Keratinocyte (primary cell): ENCODE measurements at regions not wholly inside any gene's neighbourhood (a gene's known extent, or its start where the extent isn't known, plus 50 kb on each side); places are given as distances from the start of the nearest gene placed in this dataset.

Experiments used
- DNase-seq: peaks from one replicate; pipeline ENCODE4 v3.0.0-alpha.2; 2011; ENCODE audit warnings: low read depth, missing footprints, low spot score
- FAIRE-seq: peaks from 2 replicates; lab custom pipeline; 2011; peaks lifted over from hg19 to GRCh38; lab: Jason Lieb, UNC
- H2AFZ ChIP-seq: 2 replicates; pipeline ENCODE4 v1.6.0; 2012; ENCODE audit warnings: low read length, control low read depth, inconsistent platforms; ENCODE audit not compliant: control insufficient read depth
- H3K27ac ChIP-seq: 2 replicates; pipeline ENCODE4 v1.5.1; 2011; ENCODE audit warnings: low read length; ENCODE audit not compliant: control insufficient read depth, insufficient read depth
- H3K27me3 ChIP-seq: 3 replicates; pipeline ENCODE4 v1.6.0; 2011; ENCODE audit warnings: low read length; ENCODE audit not compliant: control insufficient read depth, insufficient read depth; ENCODE audit errors: extremely low read depth
- H3K36me3 ChIP-seq, 2 experiments: 2 replicates in 1 of 2; 3 replicates in 1 of 2; pipeline ENCODE4 v1.5.1; 2011; ENCODE audit warnings: low read length in 2 of 2, mild to moderate bottlenecking in 1 of 2; ENCODE audit not compliant: control insufficient read depth in 2 of 2, insufficient read depth in 2 of 2; ENCODE audit errors: extremely low read depth in 1 of 2
- H3K4me1 ChIP-seq: 3 replicates; pipeline ENCODE4 v1.5.1; 2011; ENCODE audit warnings: low read length; ENCODE audit not compliant: control insufficient read depth, insufficient read depth; ENCODE audit errors: extremely low read depth
- H3K4me2 ChIP-seq: 3 replicates; pipeline ENCODE4 v1.6.0; 2011; ENCODE audit warnings: low read depth, low read length; ENCODE audit not compliant: control insufficient read depth, insufficient read depth; ENCODE audit errors: extremely low read depth
- H3K4me3 ChIP-seq, 3 experiments: fragments of 200-600 bp in 1 of 3; sonication (generic) in 1 of 3; 2 replicates in 2 of 3; 3 replicates in 1 of 3; pipeline ENCODE4 v1.5.1; 2011 to 2016; ENCODE audit warnings: low read length in 3 of 3, mild to moderate bottlenecking in 3 of 3, control low read depth in 2 of 3, inconsistent platforms in 1 of 3, low read depth in 1 of 3, mixed read lengths in 1 of 3, mixed run types in 1 of 3, moderate library complexity in 1 of 3; ENCODE audit not compliant: control insufficient read depth in 2 of 3, insufficient read depth in 2 of 3; ENCODE audit errors: extremely low read depth in 1 of 3
- H3K79me2 ChIP-seq: 2 replicates; pipeline ENCODE4 v1.6.0; 2012; ENCODE audit warnings: low read length; ENCODE audit not compliant: control insufficient read depth, insufficient read depth
- H3K9ac ChIP-seq: 3 replicates; pipeline ENCODE4 v1.6.0; 2011; ENCODE audit warnings: low read length; ENCODE audit not compliant: control insufficient read depth, insufficient read depth; ENCODE audit errors: extremely low read depth
- H3K9me1 ChIP-seq: 3 replicates; pipeline ENCODE4 v1.6.0; 2011; ENCODE audit warnings: low read length; ENCODE audit not compliant: control insufficient read depth, insufficient read depth; ENCODE audit errors: extremely low read depth
- H3K9me3 ChIP-seq: 2 replicates; pipeline ENCODE4 v1.5.1; 2012; ENCODE audit warnings: low read depth, low read length; ENCODE audit not compliant: control insufficient read depth
- H4K20me1 ChIP-seq: 3 replicates; pipeline ENCODE4 v1.6.0; 2011; ENCODE audit warnings: low read length; ENCODE audit not compliant: control insufficient read depth, insufficient read depth; ENCODE audit errors: extremely low read depth
- EZH2 ChIP-seq: IDR thresholded peaks from one replicate; pipeline ENCODE4 v1.6.1; 2012; ENCODE audit warnings: inconsistent platforms, mild to moderate bottlenecking, low read length, moderate library complexity
- dilution Hi-C: fragments of 300-500 bp; cut with MboI; formaldehyde crosslinking; loops from one replicate; pipeline ENCODE4 v1.7.0; 2020; ENCODE audit warnings: low sequenced_read_pairs; ENCODE audit not compliant: extremely low pct_ligation_motif_present
- TF ChIP-seq, protein P1 (sequence below), 3 experiments: IDR thresholded peaks in 1 of 3; conservative IDR thresholded peaks in 1 of 3; optimal IDR thresholded peaks in 1 of 3; 2 replicates in 2 of 3; 3 replicates in 1 of 3; pipeline versions ENCODE3 to v1.5.1; 2011; ENCODE audit warnings: low read length in 3 of 3, mild to moderate bottlenecking in 3 of 3, moderate library complexity in 2 of 3, control low read depth in 1 of 3, inconsistent platforms in 1 of 3; ENCODE audit not compliant: insufficient read depth in 2 of 3; ENCODE audit errors: extremely low read depth in 1 of 3

DNA sequence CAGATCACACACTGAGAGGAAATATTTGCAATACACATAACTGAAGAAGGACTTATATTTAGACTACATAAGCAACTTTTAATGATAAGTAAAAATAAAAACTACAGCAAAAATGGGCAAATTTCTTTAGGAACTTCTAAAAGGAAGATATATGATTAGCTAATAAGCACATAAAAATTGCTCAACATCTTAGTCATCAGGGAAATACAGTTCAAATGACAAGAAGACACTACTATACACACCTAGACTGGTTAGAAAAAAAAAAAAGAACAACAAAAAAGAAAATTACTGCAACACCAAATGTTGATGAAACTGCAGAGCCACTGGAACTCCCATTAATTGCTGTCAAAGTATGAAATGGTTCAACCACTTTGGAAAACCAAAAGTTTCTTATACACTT, 1247.5 kb upstream of the ACVR2A start:
- Histone ChIP-seq H3K4me2 (no peak overlapping the region), H3K9me1 (no peaks in the 10 kb centered on the region), H3K4me1 (no peaks in the 10 kb centered on the region), H3K9ac (no peak overlapping the region), H3K36me3 (no peaks in the 10 kb centered on the region), H3K9me3 (no peaks in the 10 kb centered on the region), H2AFZ (no peak overlapping the region), H3K4me3 (no peak overlapping the region), H3K79me2 (no peaks in the 10 kb centered on the region), H3K27me3 (no peaks in the 10 kb centered on the region), H4K20me1 (no peaks in the 10 kb centered on the region), H3K27ac (no peak overlapping the region)
- no peak for FAIRE-seq
- no peak for DNase-seq
- dilution Hi-C loops = no loop called here
- TF ChIP-seq, protein P1, sequence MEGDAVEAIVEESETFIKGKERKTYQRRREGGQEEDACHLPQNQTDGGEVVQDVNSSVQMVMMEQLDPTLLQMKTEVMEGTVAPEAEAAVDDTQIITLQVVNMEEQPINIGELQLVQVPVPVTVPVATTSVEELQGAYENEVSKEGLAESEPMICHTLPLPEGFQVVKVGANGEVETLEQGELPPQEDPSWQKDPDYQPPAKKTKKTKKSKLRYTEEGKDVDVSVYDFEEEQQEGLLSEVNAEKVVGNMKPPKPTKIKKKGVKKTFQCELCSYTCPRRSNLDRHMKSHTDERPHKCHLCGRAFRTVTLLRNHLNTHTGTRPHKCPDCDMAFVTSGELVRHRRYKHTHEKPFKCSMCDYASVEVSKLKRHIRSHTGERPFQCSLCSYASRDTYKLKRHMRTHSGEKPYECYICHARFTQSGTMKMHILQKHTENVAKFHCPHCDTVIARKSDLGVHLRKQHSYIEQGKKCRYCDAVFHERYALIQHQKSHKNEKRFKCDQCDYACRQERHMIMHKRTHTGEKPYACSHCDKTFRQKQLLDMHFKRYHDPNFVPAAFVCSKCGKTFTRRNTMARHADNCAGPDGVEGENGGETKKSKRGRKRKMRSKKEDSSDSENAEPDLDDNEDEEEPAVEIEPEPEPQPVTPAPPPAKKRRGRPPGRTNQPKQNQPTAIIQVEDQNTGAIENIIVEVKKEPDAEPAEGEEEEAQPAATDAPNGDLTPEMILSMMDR (optimal IDR thresholded peaks at IDR 0.05 in 1 of 3, IDR thresholded peaks at IDR 0.05 in 1 of 3, conservative IDR thresholded peaks at IDR 0.05 in 1 of 3; ENCODE audit: extremely low read depth in 1 of 3, insufficient read depth in 2 of 3, low read length in 3 of 3) = no peak
- no peak for TF ChIP-seq EZH2

DNA sequence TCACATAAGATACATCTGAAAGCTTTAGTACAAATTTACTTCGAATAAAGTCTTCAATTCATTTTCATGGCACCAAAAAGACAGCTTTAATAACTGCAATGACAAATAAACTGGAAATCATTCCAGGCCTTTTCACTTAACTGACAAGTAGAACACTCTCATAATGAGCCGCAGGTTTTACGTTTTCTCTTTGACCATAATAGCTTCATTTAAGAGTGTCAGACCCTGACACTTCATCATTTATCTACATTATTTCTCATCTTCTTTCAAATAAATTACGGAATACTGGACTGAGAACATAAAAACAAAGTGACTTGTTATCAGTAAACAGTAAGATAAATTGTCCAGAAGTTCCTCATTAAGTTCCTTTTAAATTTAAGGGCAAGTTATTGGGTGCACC, 1252.9 kb upstream of the ACVR2A start:
- Histone ChIP-seq H3K79me2 (no peaks in the 10 kb centered on the region), H3K27ac (no peak overlapping the region), H2AFZ (no peak overlapping the region), H3K36me3 (no peaks in the 10 kb centered on the region), H3K9me3 (no peaks in the 10 kb centered on the region), H4K20me1 (no peaks in the 10 kb centered on the region), H3K9me1 (no peaks in the 10 kb centered on the region), H3K27me3 (no peaks in the 10 kb centered on the region), H3K4me1 (no peaks in the 10 kb centered on the region), H3K4me2 (no peak overlapping the region), H3K4me3 (no peak overlapping the region), H3K9ac (no peak overlapping the region)
- no peak for DNase-seq
- no peak for FAIRE-seq
- dilution Hi-C loops = no loop called here
- TF ChIP-seq, protein P1 (optimal IDR thresholded peaks at IDR 0.05 in 1 of 3, IDR thresholded peaks at IDR 0.05 in 1 of 3, conservative IDR thresholded peaks at IDR 0.05 in 1 of 3; ENCODE audit: extremely low read depth in 1 of 3, insufficient read depth in 2 of 3, low read length in 3 of 3) = no peak
- TF ChIP-seq EZH2 = no peak
